ENCODE measurements at regions not wholly inside any gene's neighbourhood (a gene's known extent, or its start where the extent isn't known, plus 50 kb on each side); places are given as distances from the start of the nearest gene placed in this dataset.
"Not testable (repeated sequence)": the region's sequence is repeated elsewhere in the genome, so short reads cannot be mapped to it uniquely, and the experiment has no call there.

GRCh38 chr3:197363553-197364409 is 65.4 kb upstream of the DLG1 start:
- H3K9me3 Mint-ChIP-seq, result peaks cover 16% of the 10 kb centered on the region
- no peak overlapping the region for H3K4me3 Mint-ChIP-seq
- CTCF ChIA-PET, result no interaction called here
- H3K4me1 Mint-ChIP-seq, result no peaks in the 10 kb centered on the region
- peaks cover 32% of the 10 kb centered on the region for H3K27me3 Mint-ChIP-seq
- no peak overlapping the region for H3K27ac Mint-ChIP-seq
- no peaks in the 10 kb centered on the region for H3K36me3 Mint-ChIP-seq
- DNase-seq, result no peak

- Mint-ChIP-seq H3K27ac (no peak overlapping the region), H3K9me3 (peaks cover 16% of the 10 kb centered on the region), H3K4me3 (no peak overlapping the region), H3K36me3 (no peaks in the 10 kb centered on the region), H3K4me1 (no peaks in the 10 kb centered on the region), H3K27me3 (peaks cover 26% of the 10 kb centered on the region)
- CTCF ChIA-PET, result interaction anchor here (1.8 kb wide), 1 partner anchor 105 kb away, joined by 6 read pairs; no protein-coding TSS in a partner anchor
- DNase-seq, result no peak
Observed at GRCh38 chr3:197362081-197362480, 63.7 kb upstream of the DLG1 start.

GRCh38 chr3:197360095-197360494 is 61.7 kb upstream of the DLG1 start:
- H3K4me1 Mint-ChIP-seq, H3K4me3 Mint-ChIP-seq, H3K27ac Mint-ChIP-seq, CTCF ChIA-PET, DNase-seq, H3K36me3 Mint-ChIP-seq: not testable (repeated sequence)
- Mint-ChIP-seq H3K27me3 (peaks cover 26% of the 10 kb centered on the region), H3K9me3 (peaks cover 16% of the 10 kb centered on the region)

- H3K27me3 Mint-ChIP-seq, result peaks cover 19% of the 10 kb centered on the region
Observed at GRCh38 chr3:197359476-197359875, 61.1 kb upstream of the DLG1 start.

GRCh38 chr3:197356741-197357140 is 58.3 kb upstream of the DLG1 start:
- no peak overlapping the region for H3K27ac Mint-ChIP-seq
- H3K9me3 Mint-ChIP-seq, result peaks cover 16% of the 10 kb centered on the region
- H3K36me3 Mint-ChIP-seq, result no peaks in the 10 kb centered on the region
- no peaks in the 10 kb centered on the region for H3K4me1 Mint-ChIP-seq
- CTCF ChIA-PET, result no interaction called here
- peaks cover 17% of the 10 kb centered on the region for H3K27me3 Mint-ChIP-seq
- H3K4me3 Mint-ChIP-seq, result no peak overlapping the region
- DNase-seq, result no peak

More at GRCh38 chr3:197359476-197359875, 61.1 kb upstream of the DLG1 start:
- H3K4me1 Mint-ChIP-seq, CTCF ChIA-PET, H3K4me3 Mint-ChIP-seq, H3K36me3 Mint-ChIP-seq, DNase-seq, H3K27ac Mint-ChIP-seq: not testable (repeated sequence)
- H3K9me3 Mint-ChIP-seq, result peaks cover 16% of the 10 kb centered on the region

GRCh38 chr3:197356275-197356674 is 57.9 kb upstream of the DLG1 start:
- Mint-ChIP-seq H3K36me3 (no peaks in the 10 kb centered on the region), H3K4me1 (no peaks in the 10 kb centered on the region), H3K27ac (no peak overlapping the region), H3K27me3 (peaks cover 20% of the 10 kb centered on the region), H3K9me3 (peaks cover 15% of the 10 kb centered on the region), H3K4me3 (no peak overlapping the region)
- DNase-seq, result no peak
- CTCF ChIA-PET, result no interaction called here

GRCh38 chr3:197355713-197356112 is 57.3 kb upstream of the DLG1 start:
- DNase-seq, result no peak
- H3K27me3 Mint-ChIP-seq, result peaks cover 20% of the 10 kb centered on the region
- CTCF ChIA-PET, result no interaction called here
- no peak overlapping the region for H3K4me3 Mint-ChIP-seq
- H3K4me1 Mint-ChIP-seq, result no peaks in the 10 kb centered on the region
- H3K9me3 Mint-ChIP-seq, result peaks cover 11% of the 10 kb centered on the region
- no peaks in the 10 kb centered on the region for H3K36me3 Mint-ChIP-seq
- no peak overlapping the region for H3K27ac Mint-ChIP-seq

GRCh38 chr3:197354568-197355001 is 56.2 kb upstream of the DLG1 start:
- H3K27ac Mint-ChIP-seq, result no peak overlapping the region
- H3K4me1 Mint-ChIP-seq, result no peaks in the 10 kb centered on the region
- CTCF ChIA-PET, result no interaction called here
- no peak overlapping the region for H3K4me3 Mint-ChIP-seq
- H3K36me3 Mint-ChIP-seq, result no peaks in the 10 kb centered on the region
- no peak for DNase-seq
- H3K9me3 Mint-ChIP-seq, result peaks cover 3% of the 10 kb centered on the region
- H3K27me3 Mint-ChIP-seq, result peaks cover 15% of the 10 kb centered on the region

- Mint-ChIP-seq H3K4me3 (no peak overlapping the region), H3K27ac (no peak overlapping the region), H3K9me3 (no peaks in the 10 kb centered on the region), H3K4me1 (no peaks in the 10 kb centered on the region), H3K27me3 (peaks cover 15% of the 10 kb centered on the region), H3K36me3 (no peaks in the 10 kb centered on the region)
- no peak for DNase-seq
- CTCF ChIA-PET, result no interaction called here
Observed at GRCh38 chr3:197353867-197354567, 55.6 kb upstream of the DLG1 start.

- Mint-ChIP-seq H3K36me3 (no peaks in the 10 kb centered on the region), H3K4me1 (no peaks in the 10 kb centered on the region), H3K27ac (no peak overlapping the region), H3K9me3 (no peaks in the 10 kb centered on the region), H3K4me3 (no peak overlapping the region), H3K27me3 (peaks cover 15% of the 10 kb centered on the region)
- CTCF ChIA-PET, result no interaction called here
- DNase-seq, result no peak
Observed at GRCh38 chr3:197353001-197353866, 54.8 kb upstream of the DLG1 start.

- no peaks in the 10 kb centered on the region for H3K9me3 Mint-ChIP-seq
- H3K27me3 Mint-ChIP-seq, result peaks cover 15% of the 10 kb centered on the region
- CTCF ChIA-PET, result no interaction called here
- no peaks in the 10 kb centered on the region for H3K4me1 Mint-ChIP-seq
- no peak overlapping the region for H3K27ac Mint-ChIP-seq
- H3K36me3 Mint-ChIP-seq, result no peaks in the 10 kb centered on the region
- no peak overlapping the region for H3K4me3 Mint-ChIP-seq
- no peak for DNase-seq
Observed at GRCh38 chr3:197352382-197352781, 54.0 kb upstream of the DLG1 start.

- no peak for DNase-seq
- CTCF ChIA-PET, result no interaction called here
- Mint-ChIP-seq H3K27ac (no peak overlapping the region), H3K4me3 (no peak overlapping the region), H3K9me3 (no peaks in the 10 kb centered on the region), H3K4me1 (no peaks in the 10 kb centered on the region), H3K36me3 (no peaks in the 10 kb centered on the region), H3K27me3 (peaks cover 7% of the 10 kb centered on the region)
Observed at GRCh38 chr3:197350446-197350845, 52.0 kb upstream of the DLG1 start.

- CTCF ChIA-PET, result no interaction called here
- H3K27me3 Mint-ChIP-seq, result peaks cover 7% of the 10 kb centered on the region
- no peaks in the 10 kb centered on the region for H3K36me3 Mint-ChIP-seq
- no peak for DNase-seq
- no peak overlapping the region for H3K4me3 Mint-ChIP-seq
- H3K4me1 Mint-ChIP-seq, result no peaks in the 10 kb centered on the region
- H3K9me3 Mint-ChIP-seq, result no peaks in the 10 kb centered on the region
- no peak overlapping the region for H3K27ac Mint-ChIP-seq
Observed at GRCh38 chr3:197349368-197349767, 51.0 kb upstream of the DLG1 start.
